Stimulated activated CD4-positive, alpha-beta T cell treated with anti-CD3 and anti-CD28 coated beads, TNF-alpha, amount 100 ng/mL, for 24 hours (primary cell): ENCODE measurements at regions not wholly inside any gene's neighbourhood (a gene's known extent, or its start where the extent isn't known, plus 50 kb on each side); places are given as distances from the start of the nearest gene placed in this dataset.

Experiments
- DNase-seq, 3 experiments: peaks; one replicate each; pipeline ENCODE4 v3.0.0-alpha.2; 2020; ENCODE audit warnings: low read depth in 3 of 3

DNA sequence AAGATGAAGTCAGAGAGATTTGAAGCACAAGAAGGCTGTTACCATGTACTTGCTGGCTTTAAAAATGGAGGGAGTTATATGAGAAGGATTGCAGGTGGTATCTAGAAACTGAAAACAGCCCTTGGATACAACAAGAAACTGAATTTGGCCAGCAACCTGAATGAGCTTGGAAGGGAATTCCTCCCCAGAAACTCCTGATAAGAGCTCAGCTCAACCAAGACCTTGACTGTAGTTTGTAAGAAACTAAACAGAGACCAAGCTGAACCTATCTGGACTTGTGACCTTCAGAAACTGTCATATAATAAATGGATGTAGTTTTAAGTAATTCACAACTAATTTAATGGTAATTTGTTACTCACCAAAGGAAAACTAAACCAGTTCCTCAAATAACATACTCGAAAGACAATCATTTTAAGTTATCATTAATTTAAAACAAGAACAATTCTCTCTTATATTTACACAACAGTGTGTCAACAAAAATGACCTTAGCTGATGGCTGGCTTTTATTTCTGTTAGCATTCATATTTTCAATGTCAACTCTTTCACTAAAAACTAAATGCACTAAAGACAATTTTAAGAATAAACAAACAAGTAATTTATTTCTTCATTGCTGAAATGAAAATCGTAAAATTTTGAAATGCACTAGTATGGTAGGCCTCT, 1218.4 kb upstream of the TMPRSS15 start:
- no peak for DNase-seq

DNA sequence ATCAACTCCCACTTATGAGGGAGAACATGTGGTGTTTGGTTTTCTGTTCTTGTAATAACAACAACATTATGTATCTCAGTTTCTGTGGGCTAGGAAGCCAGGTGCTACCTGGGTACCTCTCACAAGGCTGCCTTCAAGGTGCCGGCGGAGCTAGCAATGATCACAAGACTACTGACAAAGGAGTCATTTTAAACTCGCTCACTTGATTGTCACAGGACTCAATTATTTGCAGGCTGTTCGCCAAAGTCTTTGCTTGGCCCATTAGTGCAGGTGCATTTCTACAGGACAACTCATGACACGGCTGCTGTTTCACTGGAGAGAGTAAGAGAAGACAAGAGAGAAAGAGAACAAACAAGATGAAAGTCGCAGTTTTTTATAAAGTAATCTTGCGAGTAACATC, 1237.4 kb upstream of the TMPRSS15 start:
- no peak for DNase-seq

DNA sequence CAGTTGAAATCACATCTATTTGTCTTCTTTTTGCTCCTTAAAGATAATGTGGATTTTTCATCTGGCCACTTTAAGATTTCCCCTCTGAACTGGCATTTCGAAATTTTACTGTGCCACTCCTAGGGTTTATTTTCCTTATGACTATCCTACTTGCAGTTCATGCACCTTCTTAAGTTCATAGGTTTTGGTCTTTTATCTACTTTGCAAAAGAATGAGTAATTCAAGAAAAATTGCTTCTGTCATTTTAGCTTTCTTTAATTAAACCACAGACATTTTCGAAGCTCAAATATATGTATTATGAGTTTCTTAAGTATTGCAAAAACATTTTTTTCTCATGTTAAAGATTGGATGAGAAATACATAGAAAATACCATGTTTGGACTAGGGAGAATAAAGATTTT, 1244.8 kb upstream of the TMPRSS15 start:
- DNase-seq = no peak

DNA sequence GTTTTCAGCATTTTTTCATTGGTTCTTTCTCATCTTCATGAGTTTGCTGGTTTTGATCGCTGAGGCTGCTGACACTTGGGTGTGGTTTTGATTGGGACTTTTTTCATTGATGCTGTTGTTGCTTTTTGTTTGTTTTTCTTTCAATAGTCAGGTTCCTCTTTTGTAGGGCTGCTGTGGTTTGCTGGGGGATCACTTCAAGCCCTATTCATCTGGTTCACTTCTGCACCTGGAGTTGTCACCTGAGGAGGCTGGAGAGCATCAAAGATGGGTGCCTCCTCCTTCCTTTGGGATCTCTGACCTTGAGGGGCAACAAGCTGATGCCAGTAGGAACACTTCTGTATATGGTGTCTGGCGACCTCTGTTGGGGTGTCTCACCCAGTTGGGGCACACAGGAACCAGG, 1279.9 kb upstream of the TMPRSS15 start:
- no peak for DNase-seq

DNA sequence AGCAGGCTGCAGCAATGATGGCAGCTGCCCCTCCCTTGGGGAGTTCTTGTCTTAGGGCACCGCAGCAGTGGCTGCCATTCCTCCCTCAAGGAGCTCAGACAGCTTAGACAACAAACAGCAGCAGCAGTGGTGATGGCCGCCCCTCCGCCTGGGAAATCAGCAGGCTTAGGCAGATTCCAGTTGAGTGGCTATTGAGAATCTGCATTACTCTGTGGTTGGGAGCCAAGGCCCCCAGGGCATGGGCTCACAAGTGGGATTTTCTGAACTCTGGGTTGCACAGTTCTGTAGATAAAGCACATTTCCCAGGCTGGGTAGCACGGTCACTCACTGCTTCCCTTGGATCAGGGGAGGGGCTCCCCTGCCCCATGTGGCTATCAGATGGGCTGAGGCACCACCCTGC, 1280.7 kb upstream of the TMPRSS15 start:
- DNase-seq = no peak

DNA sequence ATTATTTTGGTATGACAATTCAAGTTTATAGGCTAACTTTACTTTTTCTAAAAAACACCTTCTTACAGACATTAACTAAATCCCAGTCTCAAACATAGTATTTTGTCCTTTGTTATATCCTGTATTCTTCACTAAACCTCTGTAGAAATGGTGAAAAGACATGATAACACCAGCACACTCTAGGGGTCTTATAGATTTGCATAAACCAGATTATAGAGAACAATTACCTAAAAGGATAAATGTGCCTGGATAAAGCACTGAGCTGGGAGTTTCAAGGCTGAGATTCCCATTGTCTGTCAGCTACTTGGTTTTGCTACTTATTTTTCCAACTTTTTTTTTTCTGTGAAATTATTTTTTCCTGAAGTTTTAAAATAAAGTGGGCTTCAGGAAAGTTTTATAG, 1288.6 kb upstream of the TMPRSS15 start:
- DNase-seq = no peak

DNA sequence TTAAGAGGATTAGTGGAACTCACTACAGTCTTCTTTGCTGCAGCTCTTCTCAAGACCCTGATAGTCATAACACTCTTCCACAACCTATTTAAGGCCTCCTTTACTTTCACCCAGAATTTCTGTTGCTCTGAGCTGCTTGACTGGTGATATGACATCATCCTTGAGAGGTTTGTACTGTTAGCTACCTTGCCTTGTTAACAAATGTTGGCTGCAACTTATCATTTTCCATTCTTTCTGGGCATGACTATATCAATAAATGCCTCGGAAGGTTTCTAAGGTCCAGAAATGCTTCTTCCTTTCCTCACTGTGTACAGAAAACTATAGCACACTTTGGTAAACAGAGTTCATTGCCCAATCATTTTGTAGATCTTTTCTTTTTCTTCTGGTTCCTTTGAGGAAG, 1292.2 kb upstream of the TMPRSS15 start:
- no peak for DNase-seq

DNA sequence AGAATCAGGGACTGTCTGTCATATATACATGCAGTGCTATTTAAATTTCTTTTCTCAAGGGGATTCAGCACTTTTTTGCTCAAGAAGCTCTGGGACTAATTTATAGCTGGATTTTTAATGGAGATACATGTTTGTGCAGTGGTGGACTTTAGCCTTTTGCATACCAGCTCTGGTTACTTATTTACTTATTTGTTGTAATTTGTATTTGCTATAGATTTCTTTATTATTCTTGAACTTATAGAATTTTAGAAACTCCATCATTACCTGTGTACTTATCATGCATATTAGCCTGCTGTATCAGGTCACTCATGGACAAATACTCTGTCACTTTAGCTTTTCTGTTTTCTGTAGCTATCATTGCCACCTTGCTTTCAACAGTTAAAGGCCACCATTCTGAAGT, 1296.9 kb upstream of the TMPRSS15 start:
- no peak for DNase-seq

DNA sequence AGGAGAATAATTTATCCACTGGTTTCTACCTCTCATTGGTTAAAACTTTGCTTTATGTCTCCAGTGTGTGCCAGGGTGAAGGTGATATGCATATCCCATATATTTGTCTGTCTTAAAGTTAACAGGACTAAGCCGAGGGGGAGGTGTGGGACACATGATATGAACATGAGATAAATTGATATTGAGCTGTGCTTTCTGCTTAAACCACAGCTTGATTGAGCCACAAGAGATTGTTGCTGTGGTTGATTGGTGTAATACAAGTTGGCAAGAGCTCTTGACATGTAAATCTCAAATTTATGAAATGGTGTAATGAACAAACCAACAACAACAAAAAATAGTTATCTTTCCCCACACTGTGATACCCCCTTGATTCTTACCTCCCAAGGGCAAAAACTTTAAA, 1295.5 kb upstream of the NCAM2 start:
- no peak for DNase-seq

DNA sequence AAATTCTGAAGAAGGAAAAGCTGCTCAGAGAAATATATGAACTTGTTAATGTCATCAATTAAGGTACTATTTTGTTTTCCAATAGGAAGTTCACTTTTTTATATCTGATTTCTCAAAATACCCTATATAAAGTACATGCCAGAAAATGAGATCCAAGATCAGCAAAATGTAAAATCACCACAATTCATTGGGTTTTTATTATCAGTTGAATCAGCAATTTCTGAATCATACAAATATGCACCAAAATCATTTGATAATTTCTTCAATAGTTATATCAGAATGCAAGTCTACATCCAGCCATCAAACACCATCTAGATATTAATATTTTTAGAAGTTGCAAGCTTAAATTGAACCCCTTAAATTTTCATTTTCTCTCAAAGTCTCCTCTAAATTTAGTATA, 1293.4 kb upstream of the NCAM2 start:
- DNase-seq = no peak

DNA sequence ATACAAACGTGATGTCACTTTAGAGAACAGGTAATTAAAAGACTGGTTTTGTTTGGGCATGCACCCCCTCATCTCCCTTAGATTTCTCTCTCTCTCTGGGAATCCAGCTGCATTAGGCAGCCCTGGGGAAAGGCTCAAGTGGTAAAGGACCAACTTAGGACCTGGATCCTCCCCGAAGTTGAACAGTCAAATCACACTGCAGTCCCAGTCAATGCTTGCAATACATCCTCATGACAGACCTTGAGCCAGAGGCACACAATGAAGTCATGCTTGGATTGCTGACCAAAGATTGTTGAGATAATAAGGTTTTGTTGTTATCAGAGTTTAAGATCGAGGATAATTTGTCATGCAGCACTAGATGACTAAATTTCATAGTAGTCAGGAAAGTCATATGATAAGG, 1285.8 kb upstream of the NCAM2 start:
- no peak for DNase-seq

DNA sequence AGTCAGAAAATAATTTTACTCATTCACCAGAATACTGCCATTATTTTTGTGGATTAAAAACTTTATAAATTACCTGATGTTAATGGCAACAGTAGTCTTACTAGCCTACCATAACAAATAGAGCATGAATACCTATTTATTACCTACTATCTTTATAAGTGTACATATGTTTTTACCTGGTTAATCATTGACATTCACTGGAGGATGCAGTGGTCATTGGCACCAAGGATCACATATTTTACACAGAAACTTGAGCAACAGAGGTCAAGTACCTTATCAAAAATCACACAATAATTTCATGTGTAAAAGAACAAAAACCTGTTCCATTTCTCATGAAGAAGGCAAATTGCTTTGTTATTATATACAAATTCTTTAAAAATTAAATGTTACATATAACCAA, 1284.9 kb upstream of the NCAM2 start:
- no peak for DNase-seq

DNA sequence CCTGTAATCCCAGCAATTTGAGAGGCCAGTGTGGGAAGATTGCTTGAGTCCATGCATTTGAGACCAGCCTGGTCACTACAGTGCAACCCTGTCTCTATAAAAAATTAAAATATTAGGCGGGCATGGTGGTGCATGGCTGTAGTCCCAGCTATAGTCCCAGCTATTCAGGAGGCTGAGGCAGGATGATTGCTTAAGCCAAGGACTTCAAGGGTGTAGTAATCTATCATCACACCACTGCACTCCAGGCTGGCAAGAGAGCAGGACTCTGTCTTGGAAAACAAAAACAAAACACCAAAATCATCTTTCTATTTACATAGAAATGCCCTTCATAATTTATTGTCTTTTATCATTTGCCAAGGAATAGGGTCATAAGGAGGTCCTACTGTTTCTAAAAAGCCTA, 1274.1 kb upstream of the NCAM2 start:
- DNase-seq = no peak

DNA sequence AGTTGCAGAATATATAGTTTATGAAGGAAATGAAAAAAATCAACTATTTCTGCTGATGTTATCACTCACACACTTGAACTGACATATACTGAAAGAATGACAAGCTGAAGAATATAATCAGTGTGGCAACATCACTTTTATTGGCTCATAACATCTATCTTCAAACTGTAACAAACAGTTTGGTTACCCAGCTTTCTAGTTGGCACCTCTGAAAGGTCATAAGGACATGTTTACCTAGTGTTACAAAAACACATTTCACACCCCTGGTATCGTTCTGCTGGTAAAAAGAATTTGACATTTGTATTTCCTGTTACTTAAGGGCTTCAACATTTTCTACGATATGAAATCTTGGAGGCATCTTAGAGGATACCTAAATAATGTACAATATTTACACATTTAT, 1267.0 kb upstream of the NCAM2 start:
- no peak for DNase-seq

DNA sequence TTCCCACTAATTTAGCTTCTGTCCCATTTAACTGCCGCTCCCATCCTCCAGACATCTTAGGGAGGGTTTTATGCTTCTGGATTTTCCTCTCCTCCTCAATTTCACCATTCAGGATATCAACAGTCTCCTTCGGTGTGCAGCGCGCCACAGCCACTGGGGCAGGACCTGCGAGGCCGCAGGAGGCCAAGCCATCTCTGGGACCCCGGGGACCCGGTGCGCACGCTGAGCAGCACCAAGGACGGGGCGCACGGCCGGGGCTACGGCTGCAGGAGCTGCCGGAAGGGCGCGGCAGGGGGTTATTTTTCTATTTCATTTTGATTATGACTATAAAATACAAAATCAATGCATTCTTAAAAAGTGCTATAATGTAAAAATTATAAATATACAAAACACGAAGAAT, 1238.4 kb upstream of the NCAM2 start:
- DNase-seq = no peak

DNA sequence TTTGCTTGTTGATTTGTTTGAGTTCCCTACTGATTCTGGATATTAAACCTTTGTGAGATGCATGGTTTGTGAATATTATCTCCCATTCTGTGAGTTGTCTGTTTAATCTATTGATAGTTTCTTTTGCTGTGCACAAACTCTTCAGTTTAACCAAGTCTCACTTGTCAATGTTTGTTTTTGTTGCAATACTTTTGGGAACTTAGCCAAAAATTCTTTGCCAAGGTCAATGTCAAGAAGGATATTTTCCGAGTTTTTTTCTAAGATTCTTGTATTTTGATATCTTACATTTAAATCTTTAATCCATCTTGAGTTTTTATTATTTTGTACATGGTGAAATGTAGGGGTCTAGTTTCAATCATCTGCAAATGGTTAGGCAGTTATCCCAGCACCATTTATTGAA, 1230.7 kb upstream of the NCAM2 start:
- no peak for DNase-seq

DNA sequence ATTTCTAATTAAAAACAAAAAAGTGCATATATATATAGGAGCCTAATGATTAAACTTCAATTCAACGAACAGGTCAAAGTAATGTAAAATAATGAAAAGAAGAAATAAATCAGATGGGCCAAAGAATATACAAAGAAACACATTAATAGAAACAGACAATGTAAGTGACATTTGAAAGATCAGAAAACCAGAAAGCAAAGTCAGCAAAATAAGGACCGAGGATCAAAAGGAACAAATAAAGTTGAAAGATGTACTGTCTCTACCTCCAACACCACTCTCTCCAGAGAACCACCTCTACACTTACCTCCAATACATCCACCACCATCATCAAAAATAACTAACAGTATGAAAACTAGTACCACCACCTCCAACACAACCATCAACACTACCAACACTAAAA, 1226.3 kb upstream of the NCAM2 start:
- no peak for DNase-seq

DNA sequence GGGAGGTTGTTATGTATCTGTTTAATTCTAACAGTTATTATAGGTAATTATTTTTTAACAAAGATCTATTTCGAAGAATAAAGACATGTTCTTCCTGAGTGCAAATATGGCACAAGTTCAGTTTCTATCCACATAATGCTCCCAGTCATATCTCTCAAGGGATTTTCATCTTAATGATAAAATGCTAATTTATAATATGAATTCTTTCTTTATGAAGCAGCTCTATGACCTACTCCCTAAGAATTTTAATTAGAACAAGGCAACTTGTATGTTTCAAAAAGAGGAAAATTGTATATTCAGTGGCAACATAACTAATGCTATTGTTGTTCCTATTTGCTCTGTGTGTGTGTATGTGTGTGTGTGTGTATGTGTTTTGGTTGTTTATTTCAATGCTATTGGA, 1222.1 kb upstream of the NCAM2 start:
- no peak for DNase-seq

DNA sequence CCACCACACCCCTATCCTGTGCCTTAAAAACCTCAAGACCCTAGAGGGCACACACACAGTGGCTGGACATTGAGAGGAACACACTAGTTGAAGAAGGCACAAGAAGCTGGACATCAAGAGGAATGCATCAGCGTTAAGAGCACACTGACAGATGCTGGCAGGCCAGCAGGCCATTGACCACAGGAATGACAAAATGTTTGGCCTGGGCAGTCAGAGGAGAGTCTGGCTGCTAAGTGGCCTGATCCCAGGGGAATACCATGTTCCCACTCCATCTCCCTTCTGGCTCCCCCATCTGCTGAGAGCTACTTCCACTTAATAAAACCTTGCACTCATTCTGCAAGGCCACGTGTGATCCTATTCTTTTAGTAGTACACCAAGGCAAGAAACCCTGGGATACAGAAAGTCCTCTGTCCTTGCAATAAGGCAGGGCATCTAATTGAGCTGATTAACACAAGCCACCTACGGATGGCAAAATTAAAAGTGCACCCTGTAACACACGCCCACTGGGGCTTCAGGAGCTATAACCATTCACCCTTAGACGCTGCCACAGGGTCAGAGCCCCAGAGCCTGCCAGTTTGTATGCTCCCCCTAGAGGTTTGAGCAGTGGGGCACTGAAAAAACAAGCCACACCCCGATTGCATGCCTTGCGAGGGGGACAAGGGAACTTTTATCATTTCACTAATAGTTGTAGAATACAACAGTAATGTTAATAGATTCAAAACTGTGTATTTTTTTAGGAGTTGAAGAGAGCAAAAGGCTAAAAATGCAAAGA, 1216.1 kb upstream of the NCAM2 start:
- no peak for DNase-seq

DNA sequence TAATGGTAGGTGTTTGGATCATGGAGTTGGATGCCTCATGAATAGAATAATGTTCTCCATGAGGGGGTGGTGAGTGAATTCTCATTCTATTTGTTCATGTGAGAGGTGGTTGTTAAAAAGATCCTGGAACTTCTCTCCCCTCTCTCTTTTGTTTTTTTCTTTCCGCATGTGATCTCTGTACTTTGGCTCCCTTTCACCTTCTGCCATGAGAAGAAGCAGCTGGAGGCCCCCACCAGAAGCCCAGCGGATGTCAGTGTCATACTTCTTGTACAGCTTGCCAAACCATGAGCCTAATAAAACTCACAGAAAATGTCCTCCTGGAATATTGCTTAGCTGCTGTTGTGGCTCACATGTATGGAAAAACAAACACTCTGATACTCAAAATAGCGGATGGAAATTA, 1212.3 kb upstream of the NCAM2 start:
- no peak for DNase-seq

DNA sequence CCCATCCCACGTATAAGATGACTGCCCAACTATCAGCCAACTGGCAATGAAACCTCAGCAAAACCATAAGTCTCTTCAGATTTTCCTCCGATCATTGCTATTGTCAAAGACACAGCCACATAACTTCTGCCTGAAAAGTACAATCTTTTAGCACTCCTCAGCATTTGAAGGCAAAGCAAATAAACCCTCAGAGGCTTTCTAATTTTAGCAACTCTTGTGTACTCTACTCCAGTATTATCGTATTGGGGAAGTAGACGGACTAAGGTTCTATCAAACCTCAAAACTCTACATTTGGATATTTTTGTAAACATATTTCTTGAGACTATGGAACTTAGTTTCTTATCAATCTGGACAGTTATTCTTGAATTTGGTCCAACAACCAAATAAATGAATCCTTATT, 1206.2 kb upstream of the NCAM2 start:
- DNase-seq = no peak

DNA sequence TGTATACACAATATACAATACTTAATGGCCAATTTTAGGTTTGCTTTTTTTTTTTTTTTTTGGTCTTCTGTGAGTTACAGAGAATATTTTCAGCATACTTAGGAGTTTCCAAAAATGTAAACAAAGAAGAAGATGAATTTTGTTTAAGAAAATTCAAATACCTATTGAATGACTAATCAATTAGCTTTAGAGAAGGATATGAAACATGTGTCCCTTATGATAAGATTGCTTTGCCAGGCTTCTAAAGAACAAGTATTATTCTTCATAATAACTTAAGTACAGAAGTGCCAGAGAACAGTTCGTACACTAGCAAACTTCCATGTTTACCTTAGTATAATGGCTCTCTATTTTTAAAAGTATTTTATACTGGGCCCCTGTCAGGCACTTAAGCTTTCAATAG, 1191.0 kb upstream of the NCAM2 start:
- no peak for DNase-seq

DNA sequence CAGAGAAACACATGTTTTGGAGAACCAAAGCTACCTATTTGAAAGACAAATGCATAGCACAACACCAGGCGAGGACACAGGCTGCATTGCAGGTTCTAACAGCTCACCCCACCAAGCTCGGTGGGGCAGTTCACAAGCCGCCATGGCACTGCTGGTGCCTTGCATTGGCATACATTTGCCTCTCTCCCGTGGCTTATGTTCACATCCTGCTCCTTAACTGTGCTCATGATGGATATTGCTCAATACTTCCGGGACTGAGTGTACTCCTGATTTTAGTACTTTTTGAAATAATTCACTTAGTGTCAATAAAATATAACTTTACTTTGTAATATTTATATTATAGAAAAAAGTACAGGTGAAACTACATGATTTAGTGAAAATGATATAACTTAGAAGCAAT, 1187.4 kb upstream of the NCAM2 start:
- no peak for DNase-seq

DNA sequence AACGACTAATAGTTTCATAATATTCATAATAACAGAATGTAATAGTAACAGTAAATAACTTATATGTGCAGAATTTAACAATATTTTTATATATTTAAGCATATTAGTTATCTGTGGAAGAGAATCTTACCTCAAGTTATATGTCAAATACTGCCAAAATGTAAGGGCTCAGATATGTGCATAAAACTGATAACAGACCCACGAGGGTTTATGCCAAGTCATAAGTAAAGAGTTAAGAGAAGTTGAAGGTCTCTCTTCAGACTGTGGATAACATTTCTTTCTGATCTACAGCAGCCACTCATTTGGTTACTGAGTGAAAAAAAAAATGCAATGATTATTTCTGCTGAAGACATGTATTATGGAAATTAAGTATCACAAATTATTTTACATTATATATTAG, 1167.8 kb upstream of the NCAM2 start:
- DNase-seq = no peak
